Fibroblast of skin of abdomen (primary cell): ENCODE measurements at regions not wholly inside any gene's neighbourhood (a gene's known extent, or its start where the extent isn't known, plus 50 kb on each side); places are given as distances from the start of the nearest gene placed in this dataset.
A peak's percentile ranks its signal among the peaks of the same experiment; 100 is the strongest.

Experiments used
- DNase-seq: peaks from one replicate; pipeline ENCODE4 v3.0.0-alpha.2; 2013

GRCh38 chr4:121519236-121519838, 138.5 kb upstream of the QRFPR start:
- no peak for DNase-seq

- no peak for DNase-seq
Observed at GRCh38 chr4:121517241-121517640, 136.4 kb upstream of the QRFPR start.

GRCh38 chr4:121514443-121514842, 133.6 kb upstream of the QRFPR start:
- no peak for DNase-seq

- DNase-seq, result no peak
Observed at GRCh38 chr4:121510341-121510874, 129.6 kb upstream of the QRFPR start.

- DNase-seq, result no peak
Observed at GRCh38 chr4:121485190-121485804, 104.5 kb upstream of the QRFPR start.

GRCh38 chr4:121484633-121485032, 103.8 kb upstream of the QRFPR start:
- peak; percentile 65 for DNase-seq

GRCh38 chr4:121479808-121480207, 99.0 kb upstream of the QRFPR start:
- DNase-seq, result no peak

- no peak for DNase-seq
Observed at GRCh38 chr4:121477480-121477879, 96.7 kb upstream of the QRFPR start.

- no peak for DNase-seq
Observed at GRCh38 chr4:121477079-121477478, 96.3 kb upstream of the QRFPR start.

GRCh38 chr4:121472937-121473721, 92.3 kb upstream of the QRFPR start:
- DNase-seq, result no peak

GRCh38 chr4:121464854-121465253, 84.0 kb upstream of the QRFPR start:
- no peak for DNase-seq

GRCh38 chr4:121462660-121463261, 81.9 kb upstream of the QRFPR start:
- peak; percentile 61 for DNase-seq

GRCh38 chr4:121459026-121459425, 78.2 kb upstream of the QRFPR start:
- DNase-seq, result no peak

GRCh38 chr4:121457278-121457875, 76.6 kb upstream of the QRFPR start:
- DNase-seq, result no peak

GRCh38 chr4:121455285-121455684, 74.5 kb upstream of the QRFPR start:
- DNase-seq, result no peak

- no peak for DNase-seq
Observed at GRCh38 chr4:121454251-121454979, 73.6 kb upstream of the QRFPR start.

- DNase-seq, result no peak
Observed at GRCh38 chr4:121451310-121451709, 70.5 kb upstream of the QRFPR start.

GRCh38 chr4:121449416-121449815, 68.6 kb upstream of the QRFPR start:
- DNase-seq, result no peak

- DNase-seq, result no peak
Observed at GRCh38 chr4:121448231-121448630, 67.4 kb upstream of the QRFPR start.

GRCh38 chr4:121439669-121440068, 58.9 kb upstream of the QRFPR start:
- DNase-seq, result no peak
